Hematopoietic multipotent progenitor cell treated with erythropoietin and hydrocortisone succinate and interleukin-3 and kit ligand, for 15 days (in vitro differentiated cells): ENCODE measurements at regions not wholly inside any gene's neighbourhood (a gene's known extent, or its start where the extent isn't known, plus 50 kb on each side); places are given as distances from the start of the nearest gene placed in this dataset.

Experiments
- DNase-seq: peaks from one replicate; pipeline ENCODE4 v3.0.0-alpha.2; 2015; ENCODE audit warnings: low spot score

DNA sequence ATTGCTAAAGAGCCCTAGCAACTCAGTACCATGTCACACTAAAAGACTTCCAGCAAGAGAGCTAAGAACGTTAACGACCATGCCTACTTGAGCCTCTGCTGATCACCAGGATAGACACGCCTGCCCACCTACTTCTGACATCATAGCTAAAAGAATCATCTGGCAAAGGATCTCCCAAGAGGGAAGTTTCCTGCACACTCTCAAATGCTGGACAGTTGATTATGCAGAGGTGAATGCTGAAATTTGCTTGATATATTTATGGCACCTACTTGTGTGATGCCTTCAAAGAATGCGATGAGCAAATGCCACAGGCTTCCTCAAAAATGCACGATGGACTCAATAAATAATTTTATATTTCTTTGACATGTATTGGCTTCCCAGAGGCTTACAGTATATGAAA, 113.6 kb downstream of the GALC start:
- no peak for DNase-seq

GRCh38 chr14:87878959-87879358, 114.0 kb downstream of the GALC start:
- DNase-seq, result no peak

DNA sequence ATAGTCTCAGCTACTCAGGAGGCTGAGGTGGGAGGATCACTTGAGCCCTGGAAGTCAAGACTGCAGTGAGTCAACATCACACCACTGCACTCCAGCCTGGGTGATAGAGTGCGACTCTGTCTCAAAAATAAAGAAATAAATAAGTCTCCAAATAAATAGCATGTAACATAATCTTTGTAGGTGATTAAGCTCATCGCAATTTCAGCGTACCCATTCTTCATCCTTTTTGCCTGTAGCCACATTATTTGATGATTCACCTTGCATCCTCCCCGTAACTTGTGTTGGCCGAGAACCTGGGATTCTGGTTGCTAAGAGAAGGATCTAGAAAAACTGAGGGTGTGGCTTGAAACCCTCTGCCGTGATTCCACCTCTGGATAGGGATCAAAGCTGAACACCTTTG, 115.1 kb downstream of the GALC start:
- no peak for DNase-seq

DNA sequence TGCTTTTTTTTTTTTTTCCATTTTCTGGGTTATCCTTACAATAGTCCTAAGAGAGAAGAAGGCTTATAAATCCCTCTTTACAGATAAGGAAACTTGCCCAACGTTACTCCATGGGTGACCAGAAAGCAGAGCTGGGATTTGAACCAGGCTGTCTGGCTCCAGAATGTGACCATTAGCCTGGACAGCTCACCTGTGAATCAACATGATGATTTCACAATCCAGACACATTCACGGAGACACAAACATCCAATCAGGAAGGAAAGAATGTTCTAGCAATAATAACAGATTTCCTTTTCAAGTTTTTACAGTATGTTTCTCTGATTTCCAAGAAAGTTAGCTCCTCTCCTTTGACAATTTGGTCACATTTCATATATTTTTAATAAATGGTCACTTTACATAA, 118.3 kb downstream of the GALC start:
- DNase-seq, result no peak

GRCh38 chr14:87873741-87874140, 119.2 kb downstream of the GALC start:
- no peak for DNase-seq

GRCh38 chr14:87869619-87870583, 123.1 kb downstream of the GALC start:
- no peak for DNase-seq

GRCh38 chr14:87868920-87869319, 124.1 kb downstream of the GALC start:
- DNase-seq, result no peak

- DNase-seq, result no peak
These were observed 126.9 kb downstream of the GALC start for GRCh38 chr14:87866116-87866515.

DNA sequence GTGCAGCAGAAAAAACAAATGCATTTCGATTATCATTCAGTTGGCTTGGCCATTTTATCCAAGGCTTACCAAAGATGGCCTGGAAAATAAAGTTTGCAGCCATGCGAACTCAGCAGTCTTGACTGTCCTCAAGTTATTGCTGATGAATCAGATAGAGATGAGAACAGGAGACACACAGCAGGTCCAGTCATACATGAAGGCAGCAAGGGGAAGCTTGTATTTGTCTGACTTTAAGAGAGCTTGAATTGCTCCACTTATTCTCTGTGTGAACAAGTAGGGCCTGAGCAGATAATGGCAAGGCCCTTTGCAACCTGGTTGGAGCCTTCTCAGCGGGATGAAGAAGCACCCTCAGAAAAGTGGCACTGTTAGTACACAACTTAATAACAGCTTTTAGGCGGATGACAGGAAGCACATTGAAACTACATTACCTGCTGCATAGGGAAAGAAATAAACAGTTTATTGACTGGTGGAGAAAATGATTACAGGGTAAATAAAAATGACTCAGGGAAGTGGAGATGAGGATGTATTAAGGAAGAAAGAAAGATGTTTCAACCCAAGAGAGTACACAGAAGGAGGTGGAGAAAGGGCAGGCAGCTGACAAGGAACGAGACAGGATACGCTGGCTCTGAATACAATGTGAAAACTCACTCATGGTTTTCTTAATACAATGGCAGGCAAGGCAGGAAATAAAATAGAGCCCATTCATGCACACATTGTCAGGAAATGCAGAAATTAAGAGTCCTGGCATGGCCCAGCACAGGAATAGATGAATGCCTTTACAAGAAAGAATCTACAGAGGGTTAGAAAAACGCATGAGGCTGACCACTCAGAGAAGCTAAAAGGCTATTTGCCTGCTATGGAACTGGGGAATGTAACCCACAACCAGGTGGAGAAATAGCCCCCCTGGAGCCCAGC, 128.4 kb downstream of the GALC start:
- no peak for DNase-seq

GRCh38 chr14:87863047-87863446, 129.9 kb downstream of the GALC start:
- no peak for DNase-seq

DNA sequence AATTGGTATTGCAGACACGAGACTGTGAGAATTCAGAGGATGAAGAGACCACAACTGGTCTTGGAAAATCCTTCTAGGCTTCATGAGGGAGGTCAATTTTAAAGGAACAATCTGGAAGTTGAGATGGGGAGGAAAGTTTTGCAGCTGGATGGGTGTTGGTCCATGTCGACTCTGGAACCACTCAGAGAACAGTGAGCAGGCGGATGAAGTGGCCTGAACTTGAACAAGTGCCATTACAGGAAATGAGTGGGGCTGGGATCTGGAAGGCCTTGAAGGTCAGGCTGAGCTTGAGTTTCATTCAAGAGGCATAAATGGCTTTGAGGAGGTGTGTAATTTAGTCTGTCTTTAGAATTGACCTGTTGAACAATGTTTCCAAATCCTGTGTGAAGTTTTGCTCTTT, 140.9 kb downstream of the GALC start:
- DNase-seq, result no peak

GRCh38 chr14:87851190-87851589, 141.8 kb downstream of the GALC start:
- DNase-seq, result no peak

DNA sequence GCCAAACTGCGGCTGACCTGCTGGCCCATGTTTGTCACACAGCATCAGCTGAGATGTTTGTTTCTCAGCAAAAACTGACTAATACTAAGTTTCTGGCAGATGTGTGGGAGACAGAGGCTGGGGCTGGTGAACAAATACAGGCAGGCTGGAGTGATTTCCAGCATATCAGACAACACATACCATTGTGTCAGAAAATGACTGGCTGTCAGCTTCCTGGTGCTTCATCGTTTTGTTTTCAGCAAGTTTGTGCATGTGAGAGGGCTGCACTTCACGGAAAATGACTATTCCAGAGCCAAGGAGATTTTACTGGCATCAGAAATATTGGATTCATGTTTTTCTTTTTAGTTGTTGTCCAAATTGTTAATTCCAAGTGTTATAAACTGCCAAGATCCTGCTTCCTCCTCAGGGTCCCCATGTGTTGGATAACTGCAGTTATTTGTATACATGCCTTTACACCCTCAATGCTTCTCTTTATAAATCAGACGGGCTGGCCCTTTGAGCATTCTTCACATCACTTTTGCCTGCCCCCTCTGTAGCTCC, 145.7 kb downstream of the GALC start:
- DNase-seq, result no peak

GRCh38 chr14:87840906-87841305, 152.1 kb downstream of the GALC start:
- DNase-seq, result no peak

DNA sequence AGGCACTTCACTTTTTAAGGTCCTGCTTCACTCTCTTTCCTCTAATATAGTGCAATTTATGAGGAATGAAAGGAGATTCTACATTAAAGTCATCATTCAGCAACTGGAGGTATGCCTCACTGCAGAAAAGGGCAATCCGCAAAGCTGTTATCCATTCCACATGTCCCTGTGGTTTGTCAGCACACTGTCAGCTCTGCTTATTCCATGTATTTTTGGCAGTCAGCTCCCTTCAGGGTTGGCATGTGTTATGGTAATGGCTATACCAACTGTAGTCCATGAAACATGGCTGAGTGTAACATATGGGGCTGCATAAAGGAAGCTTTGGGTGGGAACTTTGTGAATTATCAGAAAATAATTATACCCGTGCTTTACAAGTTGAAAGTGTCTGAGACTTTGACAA, 154.1 kb downstream of the GALC start:
- DNase-seq, result no peak

DNA sequence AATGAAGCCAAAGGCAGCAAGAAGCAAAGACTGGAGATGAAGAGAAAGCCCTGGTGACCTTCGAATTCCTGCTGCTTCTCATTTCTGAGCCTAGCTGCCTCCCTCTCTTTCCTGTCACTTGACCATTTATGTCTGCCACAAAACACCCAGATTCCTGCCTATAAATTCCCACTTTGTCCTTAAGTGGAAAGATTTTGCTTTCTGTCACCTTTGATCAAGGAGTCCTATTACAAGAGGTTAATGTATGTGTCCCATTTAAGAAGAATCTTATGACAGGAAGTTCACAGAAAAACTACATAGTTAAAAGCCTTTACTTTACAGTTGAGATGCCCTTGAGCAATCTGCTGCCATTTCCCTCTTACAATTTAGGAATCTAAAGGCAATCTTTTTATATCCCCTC, 155.7 kb downstream of the GALC start:
- DNase-seq, result no peak

GRCh38 chr14:87834594-87834993, 158.4 kb downstream of the GALC start:
- DNase-seq, result no peak

DNA sequence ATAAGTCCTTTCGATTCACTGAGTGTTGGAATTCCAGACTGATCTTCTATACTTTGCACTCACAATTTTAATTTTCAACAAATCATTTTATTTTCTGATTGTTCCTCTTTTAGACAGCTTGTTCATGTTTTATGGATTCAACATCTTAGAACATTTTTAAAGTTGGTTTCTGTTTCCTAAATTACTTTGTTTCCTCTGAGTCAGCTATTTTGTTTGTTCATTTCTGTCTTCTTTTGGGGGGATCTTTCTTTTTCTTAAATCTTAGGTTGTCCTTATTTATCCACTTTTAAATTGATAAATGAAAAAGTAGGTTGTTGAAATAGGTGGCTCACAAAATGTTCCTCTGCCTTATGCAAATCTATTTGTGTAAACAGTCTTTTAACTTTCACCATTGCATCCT, 160.0 kb downstream of the GALC start:
- no peak for DNase-seq

DNA sequence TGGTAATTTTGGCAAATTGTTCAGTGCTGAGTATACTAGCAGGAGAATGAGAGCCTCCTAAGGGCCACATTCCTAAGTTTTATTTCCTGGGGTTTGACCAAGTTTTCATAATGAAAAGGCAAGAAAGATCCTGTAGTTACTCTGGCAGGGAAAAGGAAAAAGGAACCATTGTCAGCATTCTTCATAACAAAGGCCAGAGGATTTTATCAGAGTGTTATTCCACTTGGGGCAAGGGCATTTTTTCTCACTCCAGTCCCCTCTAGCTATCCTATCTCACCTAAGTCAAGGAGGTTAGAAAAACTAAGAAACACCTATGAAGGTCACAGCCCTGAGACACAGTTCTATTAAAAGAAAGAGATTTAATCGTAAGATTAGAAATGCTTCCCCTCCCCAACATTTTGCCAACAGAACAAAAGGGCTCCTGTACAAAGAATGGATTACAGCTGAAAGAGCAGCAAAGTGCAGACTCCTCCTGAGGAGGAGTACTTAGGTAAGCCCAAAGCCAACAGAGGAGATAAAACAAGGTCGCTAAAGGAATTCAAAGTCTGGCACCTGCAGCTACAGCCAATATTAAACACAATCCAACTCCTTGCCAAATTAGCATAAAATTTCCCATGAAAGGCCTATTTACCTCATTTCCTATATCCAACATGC, 162.4 kb downstream of the GALC start:
- DNase-seq, result no peak

DNA sequence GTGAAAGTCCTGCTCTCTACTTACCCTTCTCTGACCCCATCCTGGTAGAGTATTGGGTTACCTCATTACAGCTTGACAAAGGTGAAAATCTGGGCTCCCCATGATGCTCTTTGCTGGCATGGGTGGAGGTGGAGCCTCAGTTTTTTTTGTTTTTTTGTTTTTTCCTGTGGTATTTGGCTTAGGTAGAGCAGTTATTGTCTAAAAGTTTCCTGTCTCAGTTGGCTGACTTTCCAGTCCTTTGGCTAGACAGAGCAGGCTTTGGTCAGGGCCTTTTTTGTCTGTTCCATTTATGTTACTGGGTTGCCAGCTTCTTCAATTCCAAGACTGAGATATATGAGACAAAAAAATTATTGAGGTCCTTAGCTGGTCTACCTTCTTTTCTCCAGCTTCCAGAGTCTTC, 163.4 kb downstream of the GALC start:
- no peak for DNase-seq

DNA sequence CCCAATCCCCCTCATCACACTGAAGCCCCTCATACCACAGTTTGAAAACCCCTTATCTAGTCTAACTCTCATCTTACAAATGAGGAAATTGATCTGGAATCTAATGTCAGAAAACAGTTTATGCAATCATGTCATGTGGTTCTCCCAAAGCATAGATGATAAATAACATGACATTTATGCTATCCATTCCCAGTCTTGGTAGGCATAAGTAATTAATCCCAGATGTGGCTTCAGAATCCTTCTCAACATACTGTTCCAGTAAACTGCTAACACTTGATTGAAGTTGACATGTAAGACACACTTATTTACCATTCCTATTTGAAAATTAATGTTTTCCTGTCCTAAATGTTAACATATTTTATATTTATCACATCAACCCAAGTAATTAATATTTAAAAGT, 168.7 kb downstream of the GALC start:
- DNase-seq, result no peak

GRCh38 chr14:87816416-87816815, 176.6 kb downstream of the GALC start:
- no peak for DNase-seq
